Testis (tissue), 2 donors: ENCODE measurements at regions not wholly inside any gene's neighbourhood (a gene's known extent, or its start where the extent isn't known, plus 50 kb on each side); places are given as distances from the start of the nearest gene placed in this dataset.

ENCODE experiments used
- CTCF ChIP-seq, 3 experiments: fragments of 450-650 bp in 2 of 3; fragments of 200-600 bp in 1 of 3; sonication (generic) in 1 of 3; IDR thresholded peaks; one replicate each; pipeline ENCODE4 v1.5.1; 2016 to 2019; ENCODE audit warnings: antibody characterized with exemption in 3 of 3, mild to moderate bottlenecking in 2 of 3, moderate library complexity in 1 of 3
- POLR2A ChIP-seq: fragments of 450-650 bp; IDR thresholded peaks from one replicate; pipeline ENCODE4 v1.6.1; 2017; ENCODE audit warnings: antibody characterized with exemption, mild to moderate bottlenecking, moderate library complexity

- TF ChIP-seq CTCF (IDR thresholded peaks at IDR 0.05) (no peak), POLR2A (no peak)
Observed at GRCh38 chr14:101257551-101257950, 303.7 kb upstream of the DIO3 start.
